Stomach (tissue), 8 donors: ENCODE measurements at regions not wholly inside any gene's neighbourhood (a gene's known extent, or its start where the extent isn't known, plus 50 kb on each side); places are given as distances from the start of the nearest gene placed in this dataset.

Experiments
- DNase-seq, 2 donors: peaks; one replicate each; pipeline versions ENCODE4 v3.0.0 to v3.0.0-alpha.2; 2013 to 2019
- H3K27ac ChIP-seq, 5 donors: fragments of 200-600 bp in 4 of 5; sonication (generic) in 4 of 5; one replicate each; pipeline ENCODE4 v1.5.1; 2013 to 2019; ENCODE audit warnings: mild to moderate bottlenecking in 1 of 5, moderate library complexity in 1 of 5
- H3K27me3 ChIP-seq, 3 donors: fragments of 200-600 bp; sonication (generic); one replicate each; pipeline ENCODE4 v1.5.1; 2017 to 2019; ENCODE audit warnings: mixed run types in 1 of 3
- H3K36me3 ChIP-seq, 4 donors: fragments of 200-600 bp; sonication (generic); 1 replicate in 3 of 4; 2 replicates in 1 of 4; pipeline ENCODE4 v1.5.1; 2016 to 2019
- H3K4me1 ChIP-seq, 4 donors: fragments of 200-600 bp; sonication (generic); one replicate each; pipeline ENCODE4 v1.5.1; 2016 to 2019
- H3K4me3 ChIP-seq, 4 donors: fragments of 200-600 bp; sonication (generic) in 3 of 4; one replicate each; pipeline ENCODE4 v1.5.1; 2016 to 2019; ENCODE audit warnings: mild to moderate bottlenecking in 1 of 4
- H3K9me3 ChIP-seq, 4 donors: fragments of 200-600 bp; sonication (generic); one replicate each; pipeline ENCODE4 v1.5.1; 2016 to 2019
- EP300 ChIP-seq: sonication (generic); formaldehyde crosslinking; IDR thresholded peaks from one replicate; pipeline ENCODE4 v1.6.1; 2017; ENCODE audit warnings: antibody characterized with exemption
- POLR2A ChIP-seq, 4 donors: fragments of 450-650 bp; IDR thresholded peaks; one replicate each; pipeline ENCODE4 v1.6.1; 2016; ENCODE audit warnings: antibody characterized with exemption in 4 of 4, control low read depth in 2 of 4, mild to moderate bottlenecking in 1 of 4, moderate library complexity in 1 of 4
- POLR2AphosphoS5 ChIP-seq, 3 donors: sonication (generic); formaldehyde crosslinking; IDR thresholded peaks; one replicate each; pipeline ENCODE4 v1.6.1; 2016; ENCODE audit warnings: antibody characterized with exemption in 3 of 3
- WGBS, 5 donors: extraction: QIAGEN DNeasy Blood & Tissue Kit in 3 of 5; methylation state at CpG; one replicate each; pipeline versions ENCODE4 v1.1.5 to v1.1.7; 2013 to 2018; 5-methylcytosine and 5-hydroxymethylcytosine counted together
- intact Hi-C: fragments of 100-400 bp; cut with DNase I; formaldehyde crosslinking; loops from one replicate; pipeline ENCODE4 v1.15.1; 2023; ENCODE audit warnings: low total_unique reads
- TF ChIP-seq, protein P1 (sequence below), 7 experiments: fragments of 450-650 bp in 4 of 7; fragments of 200-600 bp in 3 of 7; sonication (generic) in 3 of 7; IDR thresholded peaks; one replicate each; pipeline ENCODE4 v1.5.1; 2016 to 2019; ENCODE audit warnings: antibody characterized with exemption in 7 of 7, control low read depth in 2 of 7, mild to moderate bottlenecking in 1 of 7
- donor health status: healthy with polysubstance abuse.
- donor health status: Bipolar disorder and iron deficiency.
- donor health status: healthy.

DNA sequence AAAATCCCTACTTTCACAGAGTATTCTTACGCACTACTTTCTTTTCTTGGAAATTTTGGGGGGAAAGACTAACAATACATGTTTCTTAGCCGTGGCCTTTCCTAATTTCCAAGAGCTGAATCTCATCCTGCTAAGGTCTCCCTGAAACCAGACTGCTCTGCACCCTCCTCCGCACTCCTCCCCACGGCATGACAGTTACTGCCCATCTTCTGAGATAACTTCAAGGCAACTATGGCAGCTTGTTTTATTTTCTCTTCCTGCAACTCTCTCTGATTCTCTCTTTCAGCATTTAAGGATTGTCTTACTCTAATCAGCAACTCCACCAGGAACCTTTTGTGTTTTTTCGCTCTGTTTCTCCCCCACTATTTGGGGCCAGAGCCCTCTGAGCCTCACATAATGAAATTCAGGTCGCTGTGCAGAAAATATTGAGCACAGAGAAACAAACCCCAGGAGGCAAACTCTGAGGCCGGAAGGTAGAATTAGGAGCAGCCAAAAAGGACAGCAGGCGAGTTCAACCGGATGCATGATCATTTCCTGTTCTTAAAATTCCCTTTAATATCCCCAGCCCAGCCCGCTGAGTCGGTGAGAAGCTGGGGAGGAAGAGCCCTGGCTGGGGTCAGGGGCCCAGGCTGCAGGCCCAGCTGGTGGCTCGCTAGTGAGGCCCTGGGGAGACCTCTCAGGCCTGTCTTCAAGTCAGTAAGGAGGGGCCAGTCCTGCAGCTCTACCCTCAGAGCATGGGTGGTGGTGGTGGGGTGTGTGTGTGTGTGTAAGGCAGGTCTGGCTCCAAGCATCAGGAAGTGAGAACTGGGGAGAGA lies 213.6 kb upstream of the S1PR3 start:
- Histone ChIP-seq H3K9me3 (no peaks in the 10 kb centered on the region), H3K36me3 (no peaks in the 10 kb centered on the region), H3K4me1 (peaks cover 12 to 44% (median 21%) of the 10 kb centered on the region in 4 donors), H3K27ac (peak overlapping the region in 1 of 5 donors; percentile 5), H3K4me3 (no peak overlapping the region), H3K27me3 (no peaks in the 10 kb centered on the region)
- intact Hi-C loops = no loop called here
- TF ChIP-seq POLR2A (IDR thresholded peaks at IDR 0.05) = no peak
- TF ChIP-seq, protein P1, sequence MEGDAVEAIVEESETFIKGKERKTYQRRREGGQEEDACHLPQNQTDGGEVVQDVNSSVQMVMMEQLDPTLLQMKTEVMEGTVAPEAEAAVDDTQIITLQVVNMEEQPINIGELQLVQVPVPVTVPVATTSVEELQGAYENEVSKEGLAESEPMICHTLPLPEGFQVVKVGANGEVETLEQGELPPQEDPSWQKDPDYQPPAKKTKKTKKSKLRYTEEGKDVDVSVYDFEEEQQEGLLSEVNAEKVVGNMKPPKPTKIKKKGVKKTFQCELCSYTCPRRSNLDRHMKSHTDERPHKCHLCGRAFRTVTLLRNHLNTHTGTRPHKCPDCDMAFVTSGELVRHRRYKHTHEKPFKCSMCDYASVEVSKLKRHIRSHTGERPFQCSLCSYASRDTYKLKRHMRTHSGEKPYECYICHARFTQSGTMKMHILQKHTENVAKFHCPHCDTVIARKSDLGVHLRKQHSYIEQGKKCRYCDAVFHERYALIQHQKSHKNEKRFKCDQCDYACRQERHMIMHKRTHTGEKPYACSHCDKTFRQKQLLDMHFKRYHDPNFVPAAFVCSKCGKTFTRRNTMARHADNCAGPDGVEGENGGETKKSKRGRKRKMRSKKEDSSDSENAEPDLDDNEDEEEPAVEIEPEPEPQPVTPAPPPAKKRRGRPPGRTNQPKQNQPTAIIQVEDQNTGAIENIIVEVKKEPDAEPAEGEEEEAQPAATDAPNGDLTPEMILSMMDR (IDR thresholded peaks at IDR 0.05) = no peak
- no peak for TF ChIP-seq POLR2AphosphoS5 (IDR thresholded peaks at IDR 0.05)
- TF ChIP-seq EP300 = no peak
- 63 to 76% (median 72%) methylated on average over 12 of the region's 12 CpGs for WGBS, 5 donors
- peak in 1 of 2 donors; percentile 74 for DNase-seq

DNA sequence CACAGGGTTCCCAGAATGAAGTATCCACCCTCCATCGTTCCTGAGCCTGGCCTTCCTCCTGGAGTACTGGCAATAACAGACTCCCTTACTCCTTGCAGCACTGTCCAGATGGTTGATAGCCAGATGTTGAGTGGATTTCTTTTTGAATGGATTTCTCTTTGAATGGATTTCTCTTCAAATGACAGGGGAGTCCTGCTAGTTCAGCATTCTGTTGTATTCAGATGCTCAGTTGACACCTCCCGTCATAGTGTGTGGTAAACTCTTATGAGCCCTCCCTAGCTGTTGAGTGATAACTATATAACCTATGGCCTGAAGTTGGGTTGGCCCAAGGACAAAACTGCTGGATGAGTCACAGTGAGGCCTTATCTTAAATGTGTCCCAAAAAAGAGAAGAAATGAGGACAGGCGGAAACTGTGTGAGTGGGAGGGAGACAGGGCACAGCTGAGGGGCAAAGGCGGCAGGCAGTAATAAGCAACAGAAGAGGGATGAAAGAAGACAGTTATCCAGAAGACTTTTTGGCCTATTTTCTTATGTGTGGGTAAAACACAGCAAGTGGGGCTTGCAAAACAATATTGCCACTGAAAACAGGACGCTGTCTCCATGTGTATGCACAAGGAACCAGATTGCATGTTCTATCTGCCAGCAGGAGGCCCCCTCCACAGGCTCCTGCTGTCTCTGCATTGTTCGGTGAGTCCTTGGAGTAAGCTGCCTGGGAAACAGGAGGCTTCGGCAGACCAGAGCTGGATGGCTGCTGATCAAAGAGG lies 209.5 kb upstream of the S1PR3 start:
- H3K4me3 ChIP-seq = no peak overlapping the region
- H3K4me1 ChIP-seq = peaks cover 0 to 16% (median 4%) of the 10 kb centered on the region in 4 donors
- no peak for TF ChIP-seq EP300
- no peak for TF ChIP-seq POLR2AphosphoS5 (IDR thresholded peaks at IDR 0.05)
- TF ChIP-seq, protein P1 (IDR thresholded peaks at IDR 0.05) = no peak
- TF ChIP-seq POLR2A (IDR thresholded peaks at IDR 0.05) = no peak
- H3K27ac ChIP-seq = no peak overlapping the region
- WGBS, 5 donors = 63 to 73% (median 69%) methylated on average over 7 of the region's 7 CpGs
- H3K27me3 ChIP-seq = no peaks in the 10 kb centered on the region
- DNase-seq = peak in 1 of 2 donors; percentile 64
- no peaks in the 10 kb centered on the region for H3K36me3 ChIP-seq
- H3K9me3 ChIP-seq = no peaks in the 10 kb centered on the region
- intact Hi-C loops = no loop called here

DNA sequence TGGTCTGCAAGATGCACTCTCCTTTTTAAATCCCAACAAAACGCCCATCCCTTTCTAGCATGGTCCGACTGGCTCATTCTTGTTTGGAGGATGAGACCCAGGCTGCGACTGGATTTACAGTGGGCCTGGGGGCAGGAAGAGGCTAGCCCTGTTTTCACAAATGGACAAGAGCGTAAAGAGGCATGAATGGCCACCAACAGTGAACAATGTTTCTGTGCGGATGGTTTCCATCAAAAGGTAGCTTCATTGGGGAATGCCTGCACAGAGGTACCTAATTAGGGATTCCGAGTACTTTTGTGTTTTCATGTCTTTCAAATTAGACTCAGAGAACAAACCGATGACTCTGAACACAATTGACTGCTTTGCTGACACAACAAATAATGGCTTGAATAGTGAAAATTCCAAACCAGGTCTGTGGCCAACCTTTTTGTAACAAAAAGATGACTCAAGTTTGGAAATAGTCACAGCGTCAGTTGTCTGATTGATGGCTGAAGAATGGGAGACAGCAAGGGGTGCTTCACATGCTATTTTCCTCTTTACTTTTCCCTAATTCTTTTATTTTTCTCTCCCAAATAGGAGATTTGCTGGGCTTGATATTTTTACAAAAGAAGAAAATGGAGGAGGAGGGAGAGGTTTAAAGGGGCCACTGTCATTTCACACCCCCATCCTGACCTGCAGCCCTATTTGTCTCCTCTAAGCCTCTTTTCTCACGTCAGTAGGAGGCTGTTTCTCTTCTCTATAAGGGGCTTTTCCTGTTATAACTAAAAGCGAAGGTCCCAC lies 208.1 kb upstream of the S1PR3 start:
- Histone ChIP-seq H3K36me3 (no peaks in the 10 kb centered on the region), H3K4me1 (peaks cover 0 to 11% (median 7%) of the 10 kb centered on the region in 4 donors), H3K9me3 (no peaks in the 10 kb centered on the region), H3K4me3 (no peak overlapping the region), H3K27ac (no peak overlapping the region), H3K27me3 (no peaks in the 10 kb centered on the region)
- no peak for DNase-seq
- 82 to 90% (median 88%) methylated on average over 10 of the region's 10 CpGs for WGBS, 5 donors
- TF ChIP-seq POLR2AphosphoS5 (IDR thresholded peaks at IDR 0.05) (no peak), EP300 (no peak), POLR2A (IDR thresholded peaks at IDR 0.05) (no peak)
- TF ChIP-seq, protein P1 (IDR thresholded peaks at IDR 0.05) = no peak
- intact Hi-C loops = no loop called here

DNA sequence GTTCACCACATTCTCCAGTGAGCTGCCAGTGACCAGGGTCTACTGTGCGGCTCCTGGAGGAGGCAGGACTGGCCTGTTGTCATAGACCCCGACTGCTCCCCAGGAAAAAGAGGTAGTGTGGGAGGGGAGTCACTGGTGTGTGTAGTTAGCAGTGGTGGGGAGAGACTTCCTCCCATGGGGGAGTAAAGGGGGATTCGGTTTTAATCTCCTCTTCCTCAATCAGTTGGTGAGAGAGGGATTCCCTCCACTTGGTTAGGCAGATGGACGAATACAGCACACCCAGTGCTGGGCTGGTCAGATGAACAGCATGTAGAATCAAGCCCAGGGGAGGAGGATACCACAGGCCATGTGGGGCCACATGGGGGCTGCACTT lies 207.6 kb upstream of the S1PR3 start:
- TF ChIP-seq POLR2A (IDR thresholded peaks at IDR 0.05) = no peak
- TF ChIP-seq EP300 = no peak
- TF ChIP-seq POLR2AphosphoS5 (IDR thresholded peaks at IDR 0.05) = no peak
- TF ChIP-seq, protein P1 (IDR thresholded peaks at IDR 0.05) = no peak
- intact Hi-C loops = no loop called here
- no peak for DNase-seq
- Histone ChIP-seq H3K9me3 (no peaks in the 10 kb centered on the region), H3K4me1 (peaks cover 0 to 10% (median 6%) of the 10 kb centered on the region in 4 donors), H3K27me3 (no peaks in the 10 kb centered on the region), H3K4me3 (no peak overlapping the region), H3K36me3 (no peaks in the 10 kb centered on the region), H3K27ac (no peak overlapping the region)
- 60 to 81% (median 72%) methylated on average over 4 of the region's 4 CpGs for WGBS, 5 donors
